ENCODE measurements at regions not wholly inside any gene's neighbourhood (a gene's known extent, or its start where the extent isn't known, plus 50 kb on each side); places are given as distances from the start of the nearest gene placed in this dataset.
"Not testable (repeated sequence)": the region's sequence is repeated elsewhere in the genome, so short reads cannot be mapped to it uniquely, and the experiment has no call there.

DNA sequence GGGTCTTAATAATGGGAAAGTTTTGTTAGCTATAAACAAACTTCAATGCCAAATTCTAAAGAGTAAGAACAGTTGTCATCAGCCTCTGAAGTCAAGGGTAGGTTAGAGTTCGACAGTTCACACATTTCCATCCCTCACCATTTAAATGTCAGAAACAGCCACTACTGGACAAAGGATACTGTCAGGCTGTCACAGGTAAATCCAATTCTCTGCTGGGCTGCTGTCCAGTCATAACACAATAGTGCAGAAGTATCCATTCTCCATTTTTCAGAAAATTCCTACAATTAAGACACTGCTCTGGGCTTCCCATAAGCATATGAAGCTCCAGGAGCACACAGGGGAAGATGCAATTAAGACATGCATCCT is 221.4 kb downstream of the RPS29 start:
- FAIRE-seq = no peak

DNA sequence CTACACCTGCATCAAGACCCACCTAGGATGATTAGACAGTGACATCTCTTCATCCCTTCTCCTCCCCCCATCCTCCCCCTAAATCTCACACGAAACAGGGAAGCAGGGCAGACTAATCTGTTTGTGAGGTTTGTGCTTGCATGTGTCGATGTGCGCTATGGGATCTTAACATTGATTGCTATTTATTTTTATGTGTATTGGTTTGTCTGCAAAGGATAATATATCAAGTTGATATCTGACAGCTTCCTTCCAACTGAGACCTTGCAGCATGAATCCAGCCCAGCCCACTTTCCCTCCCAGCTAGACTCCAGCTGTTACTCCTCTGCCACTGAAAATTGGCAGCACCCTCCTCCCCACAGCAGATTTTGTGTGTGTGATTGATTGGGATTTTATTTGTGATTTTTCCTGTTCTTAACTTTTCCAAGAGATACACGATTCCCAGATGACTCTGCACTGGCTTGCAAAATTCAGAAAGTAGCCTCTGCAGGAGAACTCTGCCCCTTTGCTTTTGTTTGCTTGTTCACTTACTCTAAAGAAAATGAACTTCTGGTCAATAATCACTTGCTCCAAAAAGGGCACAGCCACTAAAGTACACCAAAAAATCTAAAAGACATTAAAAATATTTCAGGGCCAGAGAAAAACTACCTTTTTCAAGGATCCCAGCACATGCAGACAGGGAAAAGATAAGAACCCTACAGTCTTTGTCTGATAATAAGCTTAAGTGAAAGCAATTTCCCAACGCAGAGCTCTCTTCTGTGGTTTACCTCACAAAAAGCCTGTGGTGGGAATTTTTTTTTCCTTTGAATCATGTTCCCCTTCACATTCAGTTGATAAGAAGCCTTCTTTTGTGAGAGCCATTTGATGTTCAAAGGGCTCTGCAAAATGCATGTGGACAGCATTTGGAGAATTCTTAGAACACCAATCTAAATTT is 222.1 kb downstream of the RPS29 start:
- FAIRE-seq = no peak

DNA sequence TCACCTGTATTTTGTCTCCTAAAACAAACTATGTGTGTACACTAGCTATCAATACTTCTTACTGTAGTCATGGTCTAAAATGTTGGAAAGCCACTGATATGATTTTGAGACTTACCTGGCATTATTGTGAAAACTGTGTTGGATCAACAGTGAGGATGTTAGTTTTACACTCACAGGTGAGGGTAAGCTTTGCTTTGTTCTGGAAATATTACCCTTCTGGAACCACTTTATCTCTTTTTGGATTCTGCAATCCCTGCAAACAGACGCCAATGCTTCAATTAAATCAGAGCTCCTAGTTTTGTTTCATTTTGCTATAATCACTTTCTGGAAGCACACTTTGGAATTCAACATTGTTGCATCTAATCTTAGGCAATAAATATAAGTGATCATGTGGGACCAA is 223.3 kb downstream of the RPS29 start:
- no peak for FAIRE-seq

DNA sequence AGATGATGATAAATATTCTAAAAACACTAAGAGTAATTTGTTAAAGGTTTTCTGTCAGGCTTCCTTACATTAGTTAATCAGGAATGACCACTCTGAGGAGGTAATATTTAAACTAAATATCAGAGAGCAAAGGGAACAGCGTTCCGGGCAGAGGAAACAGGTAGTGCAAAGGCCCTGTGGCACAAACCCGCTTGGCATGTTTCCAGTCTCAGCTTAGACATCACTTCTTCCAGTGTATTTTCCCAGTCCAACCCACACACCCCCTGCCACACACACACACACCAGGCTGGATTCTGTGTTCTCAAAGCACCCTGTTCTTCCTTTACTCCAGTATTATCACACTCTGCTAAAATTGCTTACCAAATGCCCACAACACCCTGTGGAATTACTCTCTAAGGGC is 247.1 kb downstream of the RPS29 start:
- no peak for FAIRE-seq

DNA sequence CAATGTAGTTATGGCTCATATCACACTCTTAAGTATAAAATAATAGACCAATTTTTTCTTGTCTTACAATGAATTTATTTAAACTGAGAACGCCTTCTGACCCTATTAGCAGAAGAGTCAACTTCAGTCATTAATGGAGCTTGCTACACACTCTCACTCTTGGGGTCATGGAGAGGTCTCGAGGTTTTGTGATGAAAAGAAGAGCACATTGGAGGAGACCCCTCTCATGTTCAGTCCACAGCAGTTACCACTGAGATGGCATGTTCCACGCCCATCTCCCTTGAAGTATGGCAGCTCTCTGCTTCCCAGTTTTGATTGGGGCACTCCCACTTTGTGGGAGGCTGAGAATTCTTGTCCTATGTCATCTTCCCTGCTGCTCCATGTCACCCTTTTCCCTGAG is 266.4 kb downstream of the RPS29 start:
- FAIRE-seq = no peak

DNA sequence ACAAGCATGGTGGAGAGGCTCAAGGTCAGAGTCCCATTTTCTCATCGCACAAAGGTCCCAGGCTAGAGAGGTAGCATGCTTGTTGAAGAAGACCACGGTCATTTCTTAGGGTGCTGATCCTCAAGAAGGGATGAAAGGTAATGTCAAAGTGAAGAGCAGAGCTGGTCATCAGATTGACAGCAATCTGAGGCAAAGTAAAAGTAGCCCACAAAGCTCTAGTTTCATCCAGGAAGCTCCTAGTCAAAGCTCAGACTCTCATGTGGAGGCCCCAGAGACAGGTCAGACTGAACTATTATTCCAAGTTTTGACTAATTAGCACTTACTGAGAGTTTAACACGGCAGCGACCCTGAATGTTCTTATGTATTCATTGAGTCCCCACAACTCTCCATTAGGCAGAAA is 270.6 kb downstream of the RPS29 start:
- FAIRE-seq = no peak

DNA sequence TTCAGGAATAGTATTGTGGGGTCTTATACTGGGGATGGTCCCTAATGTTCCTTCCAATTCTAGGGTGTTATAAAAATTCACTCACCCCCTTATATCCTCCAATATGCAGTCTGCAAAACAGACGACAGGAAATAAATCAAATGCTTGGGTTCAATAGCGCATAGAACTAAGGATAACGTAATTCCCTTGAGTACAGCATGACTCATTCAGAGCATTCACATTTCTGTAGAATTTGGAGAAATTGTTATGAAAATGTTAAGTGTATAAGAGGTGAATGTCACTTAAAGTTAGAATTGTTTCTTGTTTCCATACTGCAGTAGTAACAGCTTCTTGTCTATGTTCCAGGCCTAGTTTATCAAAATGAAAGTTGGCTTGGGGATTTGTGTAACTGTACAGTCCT is 271.4 kb downstream of the RPS29 start:
- no peak for FAIRE-seq

DNA sequence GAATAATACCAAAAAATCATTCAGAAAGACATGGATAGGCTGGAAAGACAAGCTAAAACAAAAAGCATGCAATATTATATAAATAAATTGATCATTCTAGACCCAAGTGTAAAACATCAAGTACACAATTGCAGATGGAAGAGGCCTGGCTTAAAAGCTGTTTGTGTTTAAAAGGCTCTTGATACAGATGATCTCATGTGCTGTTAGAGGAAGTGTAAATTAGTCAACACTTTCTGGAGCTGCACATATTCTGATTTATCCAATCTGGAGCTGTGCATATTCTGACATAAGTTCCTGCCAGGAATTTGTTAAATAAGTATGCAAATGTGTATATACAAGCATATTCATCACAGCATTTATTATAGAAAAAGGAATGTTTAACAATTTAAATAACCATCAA is 273.1 kb downstream of the RPS29 start:
- FAIRE-seq = no peak

DNA sequence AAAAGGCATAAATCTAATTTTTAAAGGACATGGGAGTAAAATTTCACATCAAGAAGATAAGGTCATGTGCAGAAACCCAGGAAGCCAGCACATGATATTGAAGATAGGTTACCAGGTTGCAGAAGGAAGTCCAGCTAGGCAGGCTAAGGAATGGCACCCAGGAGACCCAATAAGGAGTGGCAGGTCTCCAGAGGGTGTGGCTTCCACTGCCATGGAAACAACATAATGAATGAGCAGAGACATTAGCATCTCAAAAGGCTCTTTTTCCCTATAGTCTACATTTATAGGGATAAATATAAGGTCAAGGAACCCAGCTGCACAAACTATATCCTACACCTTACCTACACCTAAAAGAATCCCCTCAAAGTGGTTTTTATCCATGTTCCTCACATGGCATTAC is 275.9 kb downstream of the RPS29 start:
- no peak for FAIRE-seq

DNA sequence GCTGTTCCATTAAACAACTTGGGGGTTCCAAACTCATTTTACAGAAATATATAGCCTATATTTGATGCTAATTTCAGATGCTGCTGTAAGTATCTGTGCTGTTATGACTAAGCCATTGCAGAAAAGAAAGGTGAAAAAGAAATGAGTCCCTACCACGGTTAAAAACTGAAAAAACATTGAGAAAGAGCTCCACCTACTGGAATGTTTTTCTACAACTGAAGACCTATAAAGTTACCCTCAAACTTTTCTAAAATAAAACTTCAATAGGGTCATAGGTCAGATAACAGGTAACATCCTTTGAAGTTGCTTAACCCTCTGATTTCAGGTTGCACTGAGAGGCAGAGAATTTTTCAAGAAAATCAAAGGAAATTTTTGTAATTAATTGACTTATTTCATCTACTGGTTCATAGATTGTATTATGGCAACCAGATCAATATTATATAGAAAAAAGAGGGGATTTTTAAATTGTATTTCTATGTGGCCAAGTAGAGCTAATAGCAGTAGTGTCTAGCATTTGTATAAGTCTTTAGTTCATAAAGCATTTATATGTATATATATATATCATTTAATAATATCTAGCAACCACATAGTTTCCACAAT is 279.9 kb downstream of the RPS29 start:
- no peak for FAIRE-seq

DNA sequence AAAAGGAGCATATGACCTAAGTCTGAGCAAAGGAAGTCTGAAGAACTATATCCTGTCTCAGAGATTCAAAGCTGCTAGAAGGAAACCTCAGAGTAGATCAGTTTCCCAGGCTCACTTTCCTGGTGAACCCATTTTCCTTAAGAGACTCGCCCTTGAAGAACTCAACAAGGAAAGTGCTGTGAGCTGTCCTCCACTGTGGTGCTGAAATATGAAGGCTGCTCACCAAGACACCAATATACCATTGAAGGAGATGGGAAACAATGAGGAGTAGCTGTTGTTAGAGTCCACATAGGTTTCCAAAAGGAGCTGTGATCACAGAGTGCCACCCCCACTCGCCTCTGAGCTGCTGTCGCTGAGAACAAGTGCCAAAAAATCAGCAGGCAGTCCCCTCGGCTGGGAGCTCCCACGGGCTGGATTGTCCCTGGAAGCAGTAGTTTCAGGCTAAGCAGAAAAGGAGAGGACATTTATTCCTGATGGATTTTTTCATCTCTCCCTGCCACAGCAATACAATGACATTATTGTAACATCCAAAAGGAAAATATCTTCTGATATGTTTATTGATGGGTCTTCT is 282.1 kb downstream of the RPS29 start:
- no peak for FAIRE-seq

DNA sequence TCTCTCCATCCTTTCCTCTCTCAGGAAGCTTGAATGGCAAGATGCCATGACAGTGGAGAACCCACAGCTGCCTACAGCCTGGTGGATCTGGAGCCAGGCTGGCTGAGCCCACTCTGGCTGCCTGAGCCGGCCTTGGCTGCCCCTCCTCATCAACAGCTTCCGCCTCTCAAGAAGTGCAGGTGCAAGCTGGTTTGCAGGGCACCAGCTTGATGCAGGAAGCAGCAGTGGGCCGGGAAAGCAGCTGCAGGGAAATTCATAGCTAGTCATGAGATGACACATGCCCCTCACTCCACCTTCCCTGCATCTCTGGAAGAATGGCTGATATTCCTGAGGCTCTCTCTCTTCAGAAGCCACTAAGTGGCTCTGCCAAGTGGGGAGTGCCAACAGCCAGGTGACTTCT is 289.1 kb downstream of the RPS29 start:
- FAIRE-seq = no peak

DNA sequence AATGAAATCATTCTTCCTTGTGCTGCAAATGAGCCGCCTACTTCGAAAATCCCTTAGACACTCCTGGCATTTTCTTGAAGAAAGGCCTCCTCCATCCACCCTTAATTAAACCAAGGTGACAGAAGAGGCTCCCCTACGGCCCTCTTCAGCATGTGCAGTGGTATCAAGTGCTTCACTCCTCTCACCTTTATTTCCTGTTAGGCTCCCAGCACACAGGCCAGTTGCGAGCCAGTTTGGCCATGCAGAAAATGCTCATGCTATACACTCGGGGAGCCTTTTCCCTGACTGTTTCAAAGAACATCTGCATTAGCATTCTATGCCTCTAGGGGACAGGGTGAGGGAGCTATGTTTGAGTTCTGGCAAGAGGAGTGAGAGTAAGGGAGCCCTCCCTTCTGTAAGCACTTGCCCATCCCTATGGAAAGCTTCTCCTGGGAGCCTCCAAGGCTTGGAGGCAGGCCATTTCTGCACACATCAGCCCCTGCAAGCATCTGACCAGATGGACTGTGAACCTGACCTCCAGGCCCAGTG is 291.5 kb downstream of the RPS29 start:
- FAIRE-seq = no peak

DNA sequence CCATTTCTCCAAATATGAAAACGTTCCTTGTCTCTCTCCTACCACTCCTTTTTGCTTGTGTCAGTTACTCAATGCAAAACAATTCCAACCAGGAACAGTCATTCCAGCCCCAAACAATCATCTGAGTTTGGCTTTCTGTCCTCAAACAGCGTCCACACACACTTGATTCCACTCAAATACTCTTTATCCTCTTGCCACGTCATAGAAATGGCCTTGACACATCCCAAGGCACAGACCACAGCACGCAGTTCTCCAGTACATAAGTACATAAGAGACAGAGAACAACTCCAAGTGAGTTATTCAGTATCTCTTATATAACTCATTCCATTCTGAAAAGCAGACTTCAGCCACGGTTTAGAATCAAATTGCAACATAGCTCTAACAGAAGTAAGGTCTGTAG is 299.2 kb downstream of the RPS29 start:
- FAIRE-seq = no peak

DNA sequence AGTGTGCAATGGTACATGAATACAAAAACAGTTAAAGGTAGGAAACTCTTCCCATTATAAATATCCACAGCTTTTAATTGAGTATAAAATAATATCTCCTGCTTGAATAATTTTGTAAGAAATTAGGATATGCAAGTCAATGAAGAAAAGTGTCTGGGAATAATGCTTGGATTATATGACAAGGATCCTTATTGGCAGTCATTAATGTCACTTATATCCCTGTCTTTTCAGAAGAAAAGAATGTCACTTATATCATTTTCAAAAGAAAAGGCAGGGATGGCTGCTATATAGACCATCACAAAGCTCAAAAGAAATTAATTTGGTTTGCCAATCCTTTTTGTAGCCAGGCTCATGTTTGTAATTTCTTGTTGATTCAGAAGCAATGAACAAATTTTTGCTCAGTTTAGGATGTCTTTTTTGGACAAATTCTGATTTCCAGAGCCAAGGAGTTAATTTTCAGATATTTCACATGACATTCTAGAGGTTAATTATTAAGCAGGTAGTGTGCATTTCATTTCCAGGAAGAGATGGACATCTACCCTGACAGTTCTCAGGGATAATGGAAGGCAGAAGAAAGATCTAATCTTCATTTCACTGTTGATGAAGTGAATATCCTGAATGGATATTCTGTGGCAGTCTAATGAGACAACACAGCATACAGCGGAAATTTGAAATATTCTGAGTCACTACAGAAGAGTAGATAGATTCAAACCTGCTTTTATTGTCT is 299.8 kb downstream of the RPS29 start:
- FAIRE-seq = no peak

DNA sequence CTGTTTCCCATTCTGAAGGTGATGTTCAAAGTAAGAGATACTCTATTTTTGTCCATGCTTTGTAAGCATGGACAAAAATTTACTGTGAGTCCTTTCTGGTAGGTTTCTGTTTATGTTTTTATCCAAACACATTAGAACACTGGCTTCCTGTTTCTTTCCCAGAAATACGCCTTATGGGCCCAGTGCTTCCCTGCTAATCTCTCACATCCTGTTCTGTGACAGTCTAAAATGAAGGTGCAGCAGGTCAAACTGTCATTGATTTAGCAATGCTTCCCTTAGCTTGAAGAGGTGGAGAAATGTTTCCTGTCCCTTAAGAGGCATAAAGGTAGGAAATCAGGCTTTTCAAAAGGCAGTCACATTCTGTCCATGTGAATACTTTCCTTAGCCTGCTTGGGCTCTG is 305.6 kb downstream of the RPS29 start:
- FAIRE-seq = no peak

DNA sequence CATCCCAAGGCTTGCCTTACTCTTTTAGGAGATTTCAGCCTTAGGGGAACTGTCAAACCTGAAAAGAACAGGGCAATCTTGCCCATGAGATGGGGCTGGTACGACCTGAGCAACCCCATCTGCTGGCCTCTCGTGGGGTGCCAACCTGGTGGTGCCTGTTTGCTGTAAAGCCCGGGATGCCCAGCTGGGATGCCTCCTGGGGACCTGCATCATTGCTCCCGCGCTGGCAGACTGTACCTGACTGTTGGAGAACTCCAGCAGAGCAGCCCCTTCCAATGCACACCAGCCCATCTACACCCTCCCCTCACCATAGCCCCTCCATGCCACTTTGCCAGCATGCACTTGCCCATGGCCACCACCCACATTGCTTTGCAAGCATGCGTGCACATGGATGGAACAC is 335.7 kb downstream of the RPS29 start:
- no peak for FAIRE-seq

DNA sequence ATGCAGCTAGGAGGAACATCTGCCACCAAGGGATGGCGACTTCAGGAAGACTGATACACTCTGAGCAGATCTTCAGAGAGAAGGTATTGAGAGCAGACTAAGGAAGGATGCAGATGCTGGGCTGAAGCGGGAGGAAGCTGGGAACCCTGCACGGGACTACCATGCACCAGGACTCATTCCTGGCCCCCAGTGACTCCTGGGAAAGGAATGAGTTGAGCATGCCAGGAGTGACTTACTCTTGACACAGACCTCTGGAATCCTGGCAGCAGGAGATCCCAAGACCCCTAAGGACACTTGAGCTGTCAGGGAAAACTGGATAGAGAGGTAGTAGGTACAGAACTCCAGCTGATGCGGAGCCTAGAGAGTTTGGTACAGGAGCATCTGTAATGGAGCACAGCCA is 336.1 kb downstream of the RPS29 start:
- no peak for FAIRE-seq

DNA sequence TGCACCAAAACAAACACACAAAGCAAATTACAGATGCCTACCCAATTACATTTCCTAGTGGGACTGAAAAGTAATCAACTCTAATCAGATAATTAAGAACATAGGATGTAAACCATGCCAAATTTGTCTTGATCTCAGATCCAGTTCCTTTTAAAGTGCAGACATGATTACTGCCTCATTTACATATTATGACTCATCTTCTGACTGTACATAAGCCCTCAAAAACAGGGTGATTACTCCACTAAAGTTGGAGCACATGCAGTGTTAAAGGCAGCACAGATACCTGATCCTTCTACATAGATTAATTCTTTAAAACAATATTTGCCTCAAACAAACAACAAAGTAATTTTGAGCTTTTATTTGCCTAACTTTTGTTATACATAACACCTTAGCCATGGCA is 337.2 kb downstream of the RPS29 start:
- FAIRE-seq = no peak

DNA sequence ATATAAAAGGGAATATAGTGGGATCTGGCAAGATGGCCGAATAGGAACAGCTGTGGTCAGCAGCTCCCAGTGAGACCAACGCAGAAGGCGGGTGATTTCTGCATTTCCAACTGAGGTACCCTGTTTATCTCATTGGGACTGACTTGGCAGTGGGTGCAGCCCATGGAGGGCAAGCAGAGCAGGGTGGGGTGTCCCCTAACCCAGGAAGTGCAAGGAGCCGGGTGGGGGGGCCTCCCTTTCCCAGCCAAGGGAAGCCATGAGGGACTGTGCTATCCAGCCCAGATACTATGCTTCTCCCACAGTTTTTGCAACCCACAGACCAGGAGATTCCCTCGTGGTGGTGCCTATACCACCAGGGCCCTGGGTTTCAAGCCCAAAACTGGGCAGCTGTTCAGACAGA is 342.4 kb downstream of the RPS29 start:
- FAIRE-seq = not testable (repeated sequence)

DNA sequence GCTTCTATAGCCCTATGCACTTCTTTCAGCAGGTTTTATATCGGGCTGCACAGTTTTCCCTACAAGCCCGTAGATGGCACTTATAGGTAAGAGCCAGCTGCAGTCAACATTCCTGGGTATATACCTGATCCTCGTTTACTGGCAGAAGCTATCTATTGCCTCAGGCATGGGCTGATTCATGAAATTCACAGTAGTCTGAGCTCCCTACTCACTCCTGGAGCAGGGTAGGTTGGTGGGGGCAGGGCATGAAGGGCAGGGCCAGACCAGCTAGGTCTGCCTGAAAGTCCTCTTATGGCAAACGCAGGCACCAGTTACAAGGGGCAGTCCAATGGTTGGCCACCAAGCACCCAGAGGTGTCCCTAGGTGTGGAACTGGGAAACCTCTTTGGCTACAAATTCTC is 345.8 kb downstream of the RPS29 start:
- FAIRE-seq = no peak

DNA sequence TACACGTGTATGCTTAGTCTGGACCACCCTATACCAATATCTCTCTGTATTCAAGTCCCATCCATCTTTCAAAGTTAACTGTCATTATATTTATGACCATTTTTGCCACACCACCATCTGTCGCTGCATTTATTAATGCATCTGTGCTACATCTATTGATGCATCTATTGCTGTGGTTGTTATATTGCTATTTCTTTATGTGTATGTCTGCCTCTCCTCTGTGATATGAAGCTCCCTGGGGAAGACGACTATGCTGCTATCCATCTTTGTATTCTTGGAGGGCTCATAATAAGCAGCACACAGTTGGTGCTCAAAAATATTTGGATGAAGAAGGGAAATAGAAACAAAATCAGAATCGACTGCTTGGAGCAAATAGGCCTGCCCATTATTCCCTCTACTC is 357.6 kb downstream of the RPS29 start:
- no peak for FAIRE-seq

DNA sequence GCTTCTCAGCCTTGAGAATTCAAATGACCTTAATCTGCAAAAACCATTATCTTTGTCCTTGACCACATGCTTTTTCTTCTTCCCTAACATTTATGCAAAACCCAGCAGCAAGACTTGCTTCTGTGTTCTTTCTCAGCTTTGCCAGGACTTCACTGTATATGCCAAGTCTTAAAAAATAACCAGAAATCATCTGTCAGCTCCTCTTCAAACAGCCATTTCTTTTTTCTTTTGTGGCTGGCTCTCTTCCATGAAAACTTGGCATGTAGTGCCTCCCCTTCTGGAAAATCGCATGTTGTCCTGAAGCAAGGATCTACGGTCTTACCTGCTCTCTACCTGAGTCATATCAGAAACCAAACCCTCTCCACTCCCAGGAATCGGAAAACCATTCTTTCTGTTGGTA is 364.9 kb downstream of the RPS29 start:
- no peak for FAIRE-seq
